DMS153 (cell line): ENCODE measurements at regions not wholly inside any gene's neighbourhood (a gene's known extent, or its start where the extent isn't known, plus 50 kb on each side); places are given as distances from the start of the nearest gene placed in this dataset.

ENCODE experiments used
- DNase-seq: peaks from one replicate; lab custom pipeline; 2025; lab: John Stamatoyannopoulos, UW

- peak; percentile 15 for DNase-seq
Observed at GRCh38 chr10:91137822-91138221, 82.6 kb upstream of the PCGF5 start.

- no peak for DNase-seq
Observed at GRCh38 chr10:91140995-91141549, 79.4 kb upstream of the PCGF5 start.

- no peak for DNase-seq
Observed at GRCh38 chr10:91144961-91145360, 75.5 kb upstream of the PCGF5 start.

DNA sequence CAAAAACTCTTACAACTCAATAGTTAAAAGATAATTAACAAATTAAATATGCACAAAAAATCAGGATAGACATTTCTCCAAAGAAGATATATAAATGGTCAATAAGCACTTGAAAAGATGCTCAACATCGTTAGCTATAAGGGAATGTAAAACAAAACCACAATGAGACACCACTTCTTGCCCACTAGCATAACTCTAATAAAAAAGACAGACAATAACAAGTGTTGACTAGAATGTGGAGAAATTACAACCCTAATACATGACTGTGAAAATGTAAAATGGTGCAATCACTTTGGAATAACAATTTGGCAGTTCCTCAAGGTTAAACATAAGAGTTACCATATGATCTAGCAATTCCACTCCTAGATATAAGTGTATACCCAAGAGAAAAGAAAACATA lies 74.3 kb upstream of the PCGF5 start:
- DNase-seq: no peak

GRCh38 chr10:91149550-91149949 lies 70.9 kb upstream of the PCGF5 start:
- no peak for DNase-seq

DNA sequence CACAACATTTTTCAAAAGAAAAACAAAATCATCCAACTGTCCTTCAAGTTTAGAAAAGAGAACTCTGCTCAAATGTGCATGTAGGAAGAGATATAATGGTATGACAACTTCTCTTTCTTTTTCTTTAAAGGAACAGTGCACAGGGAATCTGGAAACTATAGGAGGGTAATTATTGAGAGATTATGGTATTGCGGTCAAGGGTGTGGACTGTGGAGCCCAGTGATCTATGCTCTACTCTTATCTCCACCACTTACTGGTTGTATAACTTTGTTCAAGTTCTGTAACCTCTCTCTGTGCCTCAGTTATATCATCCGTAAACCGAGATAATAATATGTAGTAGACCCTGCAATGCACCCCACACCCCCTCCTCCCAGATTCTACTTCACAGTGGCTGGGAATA lies 69.8 kb upstream of the PCGF5 start:
- no peak for DNase-seq

- DNase-seq: no peak
Observed at GRCh38 chr10:91153508-91153907, 67.0 kb upstream of the PCGF5 start.

DNA sequence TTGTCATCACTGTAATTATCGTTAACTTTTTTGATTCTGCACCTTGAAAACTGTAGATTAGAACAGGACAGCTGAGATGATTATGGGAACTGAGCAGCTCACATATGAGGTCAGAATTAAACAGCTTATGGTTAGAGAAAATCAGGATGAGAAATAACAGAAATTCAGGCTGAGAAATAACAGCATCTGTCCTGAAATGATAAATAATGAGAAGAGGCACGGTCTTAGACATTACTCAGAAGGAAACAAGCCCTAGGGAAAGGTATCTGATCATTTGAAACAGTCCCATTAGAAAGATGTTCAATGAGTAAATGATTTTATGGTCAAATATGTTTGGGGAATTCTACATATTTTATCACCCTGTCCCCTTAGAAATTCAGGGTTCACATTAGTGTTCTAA lies 65.6 kb upstream of the PCGF5 start:
- no peak for DNase-seq

DNA sequence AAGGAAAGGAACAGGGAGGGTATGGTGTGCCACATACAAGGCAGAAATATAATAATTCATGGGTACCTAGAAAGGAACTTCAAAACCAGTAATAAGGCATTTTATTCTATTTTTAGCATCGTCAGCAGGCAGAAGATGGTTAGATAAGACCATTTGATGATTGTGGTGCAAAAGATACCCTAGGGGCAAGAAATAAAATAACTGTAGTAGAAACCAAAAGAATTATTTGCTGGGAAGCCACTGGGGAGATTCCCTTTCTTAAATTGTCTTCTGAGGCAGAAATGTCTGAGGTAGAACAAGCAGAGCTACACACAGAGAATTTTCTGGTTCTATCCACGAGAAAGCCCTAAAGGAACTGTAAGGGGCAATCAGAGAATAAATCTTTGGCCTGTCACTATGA lies 64.3 kb upstream of the PCGF5 start:
- no peak for DNase-seq

- DNase-seq: no peak
Observed at GRCh38 chr10:91159254-91159783, 61.1 kb upstream of the PCGF5 start.

DNA sequence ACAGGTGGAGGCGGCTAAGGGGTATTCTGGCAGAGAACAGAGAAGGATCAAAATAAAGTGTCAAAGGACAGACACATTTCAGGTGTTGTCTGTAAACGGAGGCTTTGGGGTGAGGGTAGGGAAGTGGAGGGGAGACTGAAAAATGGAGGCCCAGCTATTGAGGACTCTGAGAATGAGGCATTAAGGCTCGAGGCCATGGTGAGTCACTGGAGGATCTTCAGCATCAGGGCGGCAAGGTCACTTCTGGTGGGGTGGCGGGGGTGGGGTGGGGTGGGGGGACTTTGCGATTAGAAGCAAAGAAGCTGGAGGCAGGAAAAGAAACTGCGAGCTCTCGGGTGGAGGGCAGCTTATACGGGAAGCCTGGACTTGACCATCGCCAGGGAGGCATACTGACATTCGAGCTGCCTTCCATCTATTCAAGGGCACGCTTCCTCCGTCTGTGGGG lies 58.4 kb upstream of the PCGF5 start:
- no peak for DNase-seq

DNA sequence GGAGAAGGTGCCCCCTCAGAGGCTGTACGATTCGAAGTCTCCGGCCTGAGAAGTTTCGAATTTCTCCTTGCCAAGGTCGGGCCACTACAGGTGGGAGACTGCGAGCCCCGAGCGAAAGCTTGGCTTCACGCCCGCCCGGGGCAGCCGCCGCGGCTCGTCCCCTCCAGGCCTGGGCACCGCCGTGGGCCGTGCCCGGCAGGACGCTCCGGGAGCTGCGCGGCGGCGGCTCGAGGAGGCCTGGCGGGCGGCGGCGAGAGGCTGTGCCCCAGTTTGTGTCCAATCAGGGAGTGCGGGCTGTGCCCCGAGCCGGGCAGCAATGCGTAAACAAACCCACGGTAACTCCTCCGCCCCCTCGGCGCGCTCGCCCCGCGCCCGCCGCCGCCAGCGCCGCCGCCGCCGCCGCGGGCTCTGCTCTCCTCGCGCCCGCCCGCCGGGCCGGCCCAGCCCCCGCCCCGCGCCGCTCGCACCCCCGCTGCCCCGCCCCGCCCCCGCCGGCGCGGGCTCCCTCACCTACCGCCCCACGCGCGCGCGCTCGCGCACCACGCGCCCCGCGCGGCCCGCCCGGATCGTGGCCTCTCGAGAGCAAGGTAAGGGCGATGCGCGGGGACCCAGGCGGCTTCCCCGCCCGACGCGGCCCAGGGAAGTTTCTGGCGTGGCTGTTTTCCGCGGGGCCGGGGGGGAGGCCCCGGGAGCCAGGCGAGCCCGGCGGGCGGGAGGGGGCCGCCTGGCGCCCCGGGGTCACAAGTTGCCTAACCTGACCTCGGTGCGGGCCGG lies 57.8 kb upstream of the PCGF5 start:
- peak; percentile 32 for DNase-seq

- DNase-seq: peak; percentile 40
Observed at GRCh38 chr10:91163269-91163868, 57.1 kb upstream of the PCGF5 start.

DNA sequence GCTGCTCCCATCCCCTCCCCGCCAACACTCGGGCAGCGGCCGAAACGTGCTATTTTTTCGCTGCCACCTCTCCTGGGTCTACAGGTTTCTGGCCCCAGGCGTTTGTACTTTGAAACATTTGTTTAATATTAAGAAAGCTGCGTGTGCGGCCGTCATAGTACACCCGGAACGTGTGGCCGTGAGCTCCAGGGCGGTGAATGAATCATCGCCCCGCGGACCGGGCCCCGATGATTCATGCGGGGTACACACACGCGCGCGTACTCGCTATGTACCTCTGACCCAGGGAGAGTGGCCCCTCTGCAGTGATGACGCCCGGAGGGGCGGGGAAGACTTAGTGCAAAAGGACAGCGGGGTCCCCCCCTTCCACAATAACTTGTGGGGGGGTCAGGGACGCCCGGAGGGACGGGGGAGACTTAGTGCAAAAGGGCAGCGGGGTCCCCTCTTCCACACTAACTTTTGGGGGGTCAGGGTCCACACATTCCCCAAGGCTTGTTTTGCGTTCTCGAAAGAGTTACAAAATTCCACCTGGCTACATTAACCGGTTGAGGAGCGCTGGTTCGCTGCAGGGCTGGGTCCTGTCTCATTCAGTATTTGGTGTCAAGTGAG lies 56.5 kb upstream of the PCGF5 start:
- no peak for DNase-seq

GRCh38 chr10:91164520-91165065 lies 55.9 kb upstream of the PCGF5 start:
- no peak for DNase-seq

DNA sequence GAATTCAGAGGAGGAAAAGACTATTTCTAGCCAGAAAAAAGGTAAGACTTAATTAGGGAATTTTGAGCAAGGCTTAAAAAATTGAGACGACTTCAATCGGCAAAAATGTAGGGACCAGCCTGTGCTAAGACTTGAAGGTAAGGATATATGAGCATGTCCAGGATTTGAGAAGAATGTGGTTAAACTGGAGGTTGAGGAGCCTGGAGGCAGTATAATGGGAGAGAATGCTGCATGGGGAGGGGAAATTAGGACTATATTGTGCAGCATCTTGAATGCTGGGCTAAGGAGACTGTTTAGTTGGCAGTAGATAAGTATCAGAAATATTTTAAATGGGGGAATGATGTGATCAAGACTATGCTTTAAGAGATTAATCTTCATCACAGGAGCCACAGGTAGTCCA lies 53.1 kb upstream of the PCGF5 start:
- DNase-seq: no peak

GRCh38 chr10:91170418-91170817 lies 50.0 kb upstream of the PCGF5 start:
- DNase-seq: no peak
